ENCODE measurements at regions not wholly inside any gene's neighbourhood (a gene's known extent, or its start where the extent isn't known, plus 50 kb on each side); places are given as distances from the start of the nearest gene placed in this dataset.

- Histone ChIP-seq H3K27me3 (replicated peaks; ENCODE audit: insufficient read depth) (no peaks in the 10 kb centered on the region), H3K4me1 (replicated peaks) (no peaks in the 10 kb centered on the region), H3K36me3 (no peaks in the 10 kb centered on the region), H3K9me3 (no peaks in the 10 kb centered on the region), H3K4me3 (no peak overlapping the region), H3K27ac (no peak overlapping the region)
- intact Hi-C loops (cut with DNase I) = no loop called here
- DNase-seq (ENCODE audit: low spot score) = no peak
- TF ChIP-seq, protein P1, sequence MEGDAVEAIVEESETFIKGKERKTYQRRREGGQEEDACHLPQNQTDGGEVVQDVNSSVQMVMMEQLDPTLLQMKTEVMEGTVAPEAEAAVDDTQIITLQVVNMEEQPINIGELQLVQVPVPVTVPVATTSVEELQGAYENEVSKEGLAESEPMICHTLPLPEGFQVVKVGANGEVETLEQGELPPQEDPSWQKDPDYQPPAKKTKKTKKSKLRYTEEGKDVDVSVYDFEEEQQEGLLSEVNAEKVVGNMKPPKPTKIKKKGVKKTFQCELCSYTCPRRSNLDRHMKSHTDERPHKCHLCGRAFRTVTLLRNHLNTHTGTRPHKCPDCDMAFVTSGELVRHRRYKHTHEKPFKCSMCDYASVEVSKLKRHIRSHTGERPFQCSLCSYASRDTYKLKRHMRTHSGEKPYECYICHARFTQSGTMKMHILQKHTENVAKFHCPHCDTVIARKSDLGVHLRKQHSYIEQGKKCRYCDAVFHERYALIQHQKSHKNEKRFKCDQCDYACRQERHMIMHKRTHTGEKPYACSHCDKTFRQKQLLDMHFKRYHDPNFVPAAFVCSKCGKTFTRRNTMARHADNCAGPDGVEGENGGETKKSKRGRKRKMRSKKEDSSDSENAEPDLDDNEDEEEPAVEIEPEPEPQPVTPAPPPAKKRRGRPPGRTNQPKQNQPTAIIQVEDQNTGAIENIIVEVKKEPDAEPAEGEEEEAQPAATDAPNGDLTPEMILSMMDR (IDR thresholded peaks at IDR 0.05) = no peak
- TF ChIP-seq POLR2AphosphoS5 (IDR thresholded peaks at IDR 0.05) = no peak
- TF ChIP-seq POLR2A (IDR thresholded peaks at IDR 0.05) = no peak
- 91% methylated on average over 2 of the region's 2 CpGs for WGBS
These were observed 58.3 kb upstream of the TDRD3 start for GRCh38 chr13:60338754-60339153.

GRCh38 chr13:60343978-60344377 lies 53.0 kb upstream of the TDRD3 start:
- Histone ChIP-seq H3K36me3 (no peaks in the 10 kb centered on the region), H3K27me3 (replicated peaks; ENCODE audit: insufficient read depth) (no peaks in the 10 kb centered on the region), H3K27ac (no peak overlapping the region), H3K9me3 (no peaks in the 10 kb centered on the region), H3K4me1 (replicated peaks) (no peaks in the 10 kb centered on the region), H3K4me3 (no peak overlapping the region)
- no peak for DNase-seq (ENCODE audit: low spot score)
- TF ChIP-seq POLR2AphosphoS5 (IDR thresholded peaks at IDR 0.05) = no peak
- TF ChIP-seq POLR2A (IDR thresholded peaks at IDR 0.05) = no peak
- TF ChIP-seq, protein P1 (IDR thresholded peaks at IDR 0.05) = no peak
- WGBS = 55% methylated on average over 1 of the region's 1 CpG
- intact Hi-C loops (cut with DNase I) = no loop called here

DNA sequence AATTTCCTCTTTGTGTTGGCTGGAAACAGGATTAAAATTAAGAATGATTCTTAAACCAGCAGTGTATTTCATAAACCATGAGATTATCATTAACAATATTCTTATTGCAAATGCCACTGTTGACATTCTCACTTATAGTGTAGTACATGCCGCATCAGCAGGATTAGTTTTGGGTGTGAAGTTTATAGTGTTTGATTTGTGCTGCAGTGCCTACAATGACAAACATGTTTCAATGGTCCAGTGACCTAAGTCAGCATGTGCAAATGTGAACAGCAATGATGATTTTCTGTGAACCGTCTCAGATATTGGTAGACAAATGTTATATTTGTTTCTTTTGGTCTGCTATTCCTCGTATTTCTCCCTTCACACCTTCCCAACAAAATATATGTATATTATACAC lies 49.8 kb upstream of the TDRD3 start:
- TF ChIP-seq POLR2AphosphoS5 (IDR thresholded peaks at IDR 0.05) = no peak
- no peak for TF ChIP-seq POLR2A (IDR thresholded peaks at IDR 0.05)
- Histone ChIP-seq H3K4me3 (no peak overlapping the region), H3K9me3 (no peaks in the 10 kb centered on the region), H3K27me3 (replicated peaks; ENCODE audit: insufficient read depth) (no peaks in the 10 kb centered on the region), H3K4me1 (replicated peaks) (no peaks in the 10 kb centered on the region), H3K36me3 (no peaks in the 10 kb centered on the region), H3K27ac (no peak overlapping the region)
- intact Hi-C loops (cut with DNase I) = no loop called here
- no peak for DNase-seq (ENCODE audit: low spot score)
- 51% methylated on average over 3 of the region's 3 CpGs for WGBS

Small RNA genes in the stretch of these regions (small RNA-seq; reads per million reads assigned to genes)
- 0 reads per million in 2 donors for gene AL359920.1

Data from prostate gland (tissue), 2 donors.